NT2/D1 (cell line): ENCODE measurements at regions not wholly inside any gene's neighbourhood (a gene's known extent, or its start where the extent isn't known, plus 50 kb on each side); places are given as distances from the start of the nearest gene placed in this dataset.

Experiments
- SUZ12 ChIP-seq: IDR thresholded peaks from 2 replicates; pipeline ENCODE4 v1.6.1; 2011; ENCODE audit not compliant: insufficient read length, insufficient read depth; ENCODE audit errors: extremely low read depth
- YY1 ChIP-seq: IDR thresholded peaks from 2 replicates; pipeline ENCODE4 v1.6.1; 2011; ENCODE audit not compliant: insufficient read length, insufficient read depth
- ZNF274 ChIP-seq: IDR thresholded peaks from 2 replicates; pipeline ENCODE4 v1.6.1; 2011; ENCODE audit warnings: mild to moderate bottlenecking, low read depth, low read length

- TF ChIP-seq SUZ12 (no peak), YY1 (no peak), ZNF274 (no peak)
Measured at GRCh38 chr12:45517381-45517780, 212.1 kb upstream of the ARID2 start.
